HEK293 (cell line): ENCODE measurements at regions not wholly inside any gene's neighbourhood (a gene's known extent, or its start where the extent isn't known, plus 50 kb on each side); places are given as distances from the start of the nearest gene placed in this dataset.

ENCODE experiments used
- CTCF ChIP-seq: fragments of 450-650 bp; formaldehyde crosslinking; IDR thresholded peaks from 2 replicates; pipeline ENCODE4 v1.5.1; 2016; ENCODE audit warnings: missing biosample characterization, missing genetic modification characterization
- KLF7 ChIP-seq: fragments of 450-650 bp; formaldehyde crosslinking; IDR thresholded peaks from 2 replicates; pipeline ENCODE4 v1.5.1; 2016; ENCODE audit warnings: missing biosample characterization, missing genetic modification characterization, borderline replicate concordance
- ZBTB11 ChIP-seq: fragments of 450-650 bp; formaldehyde crosslinking; conservative IDR thresholded peaks from 2 replicates; pipeline ENCODE4 v1.5.1; 2016; ENCODE audit warnings: low read depth, missing biosample characterization, missing genetic modification characterization
- ZBTB17 ChIP-seq: fragments of 450-650 bp; formaldehyde crosslinking; IDR thresholded peaks from 2 replicates; pipeline ENCODE4 v1.5.1; 2016; ENCODE audit warnings: missing biosample characterization, missing genetic modification characterization
- ZNF138 ChIP-seq: fragments of 450-650 bp; formaldehyde crosslinking; IDR thresholded peaks from 2 replicates; pipeline ENCODE4 v1.5.1; 2016; ENCODE audit warnings: missing biosample characterization, missing genetic modification characterization, borderline replicate concordance
- ZNF26 ChIP-seq: fragments of 450-650 bp; formaldehyde crosslinking; IDR thresholded peaks from 2 replicates; pipeline ENCODE4 v1.5.1; 2016; ENCODE audit warnings: missing biosample characterization, missing genetic modification characterization
- TF ChIP-seq, protein P1 (sequence below): sonication (generic); formaldehyde crosslinking; IDR thresholded peaks from 2 replicates; pipeline ENCODE4 v1.8.1; 2022; ENCODE audit warnings: mild to moderate bottlenecking, moderate library complexity, missing genetic modification reagents
- TF ChIP-seq, protein P2 (sequence below): fragments of 450-650 bp; formaldehyde crosslinking; IDR thresholded peaks from 2 replicates; pipeline ENCODE4 v1.5.1; 2016; ENCODE audit warnings: missing biosample characterization, missing genetic modification characterization

DNA sequence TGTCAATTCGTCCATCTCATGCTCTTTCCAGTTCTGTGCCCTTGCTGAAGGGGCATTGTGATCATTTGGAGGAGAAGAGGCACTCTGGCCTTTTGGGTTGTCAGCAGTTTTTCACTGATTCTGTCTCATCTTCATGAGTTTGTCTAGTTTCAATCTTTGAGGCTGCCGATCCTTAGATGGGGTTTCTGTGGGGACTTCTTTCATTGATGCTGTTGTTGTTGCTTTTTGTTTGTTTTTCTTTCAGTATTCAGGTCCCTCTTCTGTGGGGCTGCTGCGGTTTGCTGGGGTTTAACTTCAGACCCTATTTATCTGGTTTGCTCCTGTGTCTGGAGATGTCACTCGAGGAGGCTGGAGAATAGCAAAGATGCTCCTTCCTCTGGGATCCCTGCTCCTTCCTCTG is 224.3 kb downstream of the JRKL start:
- TF ChIP-seq ZBTB11 (tag by site-specific recombination) (no peak), CTCF (no peak), KLF7 (tag by site-specific recombination) (no peak), ZNF138 (no peak), ZBTB17 (tag by site-specific recombination) (no peak), ZNF26 (tag by site-specific recombination) (no peak)
- TF ChIP-seq, protein P1, sequence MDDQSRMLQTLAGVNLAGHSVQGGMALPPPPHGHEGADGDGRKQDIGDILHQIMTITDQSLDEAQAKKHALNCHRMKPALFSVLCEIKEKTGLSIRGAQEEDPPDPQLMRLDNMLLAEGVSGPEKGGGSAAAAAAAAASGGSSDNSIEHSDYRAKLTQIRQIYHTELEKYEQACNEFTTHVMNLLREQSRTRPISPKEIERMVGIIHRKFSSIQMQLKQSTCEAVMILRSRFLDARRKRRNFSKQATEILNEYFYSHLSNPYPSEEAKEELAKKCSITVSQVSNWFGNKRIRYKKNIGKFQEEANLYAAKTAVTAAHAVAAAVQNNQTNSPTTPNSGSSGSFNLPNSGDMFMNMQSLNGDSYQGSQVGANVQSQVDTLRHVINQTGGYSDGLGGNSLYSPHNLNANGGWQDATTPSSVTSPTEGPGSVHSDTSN, result no peak
- TF ChIP-seq, protein P2, sequence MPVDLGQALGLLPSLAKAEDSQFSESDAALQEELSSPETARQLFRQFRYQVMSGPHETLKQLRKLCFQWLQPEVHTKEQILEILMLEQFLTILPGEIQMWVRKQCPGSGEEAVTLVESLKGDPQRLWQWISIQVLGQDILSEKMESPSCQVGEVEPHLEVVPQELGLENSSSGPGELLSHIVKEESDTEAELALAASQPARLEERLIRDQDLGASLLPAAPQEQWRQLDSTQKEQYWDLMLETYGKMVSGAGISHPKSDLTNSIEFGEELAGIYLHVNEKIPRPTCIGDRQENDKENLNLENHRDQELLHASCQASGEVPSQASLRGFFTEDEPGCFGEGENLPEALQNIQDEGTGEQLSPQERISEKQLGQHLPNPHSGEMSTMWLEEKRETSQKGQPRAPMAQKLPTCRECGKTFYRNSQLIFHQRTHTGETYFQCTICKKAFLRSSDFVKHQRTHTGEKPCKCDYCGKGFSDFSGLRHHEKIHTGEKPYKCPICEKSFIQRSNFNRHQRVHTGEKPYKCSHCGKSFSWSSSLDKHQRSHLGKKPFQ (tag by site-specific recombination), result no peak
